Mucosa of descending colon (tissue), 3 donors: ENCODE measurements at regions not wholly inside any gene's neighbourhood (a gene's known extent, or its start where the extent isn't known, plus 50 kb on each side); places are given as distances from the start of the nearest gene placed in this dataset.

Experiments used
- ATAC-seq: fragments of 200-7000 bp; cut with Tn5 transposase; one replicate; pipeline ENCODE4 v1.9.1; 2020; ENCODE audit warnings: mild to moderate bottlenecking, moderate library complexity
- DNase-seq, 3 donors: peaks; one replicate each; pipeline ENCODE4 v3.0.0-alpha.2; 2020
- H3K36me3 ChIP-seq: fragments of 200-600 bp; one replicate; pipeline ENCODE4 v1.8.0; 2021; ENCODE audit warnings: low read depth, mild to moderate bottlenecking
- H3K4me1 ChIP-seq: fragments of 200-600 bp; one replicate; pipeline ENCODE4 v1.8.0; 2021; ENCODE audit warnings: low read depth, mild to moderate bottlenecking
- H3K4me3 ChIP-seq: fragments of 200-600 bp; one replicate; pipeline ENCODE4 v1.8.0; 2021; ENCODE audit warnings: mild to moderate bottlenecking
- H3K9me3 ChIP-seq: fragments of 200-600 bp; one replicate; pipeline ENCODE4 v1.8.0; 2021; ENCODE audit warnings: mild to moderate bottlenecking
- intact Hi-C, 2 donors: fragments of 100-400 bp; cut with DNase I in 1 of 2; cut with micrococcal nuclease in 1 of 2; formaldehyde crosslinking; loops; one replicate each; pipeline versions ENCODE4 v1.11.0 to v1.11.1; 2022; cut with DNase I, micrococcal nuclease
- TF ChIP-seq, protein P1 (sequence below): fragments of 200-600 bp; IDR thresholded peaks from one replicate; pipeline ENCODE4 v1.8.0; 2022; ENCODE audit warnings: antibody characterized with exemption, mild to moderate bottlenecking
- donor health status: DM: no; HTN: no; CAD: no; lungs with moderate emphysema.
- donor health status: DM: no; HTN: no; CAD: no.
- donor health status: DM: no; HTN: yes; CAD: no.

DNA sequence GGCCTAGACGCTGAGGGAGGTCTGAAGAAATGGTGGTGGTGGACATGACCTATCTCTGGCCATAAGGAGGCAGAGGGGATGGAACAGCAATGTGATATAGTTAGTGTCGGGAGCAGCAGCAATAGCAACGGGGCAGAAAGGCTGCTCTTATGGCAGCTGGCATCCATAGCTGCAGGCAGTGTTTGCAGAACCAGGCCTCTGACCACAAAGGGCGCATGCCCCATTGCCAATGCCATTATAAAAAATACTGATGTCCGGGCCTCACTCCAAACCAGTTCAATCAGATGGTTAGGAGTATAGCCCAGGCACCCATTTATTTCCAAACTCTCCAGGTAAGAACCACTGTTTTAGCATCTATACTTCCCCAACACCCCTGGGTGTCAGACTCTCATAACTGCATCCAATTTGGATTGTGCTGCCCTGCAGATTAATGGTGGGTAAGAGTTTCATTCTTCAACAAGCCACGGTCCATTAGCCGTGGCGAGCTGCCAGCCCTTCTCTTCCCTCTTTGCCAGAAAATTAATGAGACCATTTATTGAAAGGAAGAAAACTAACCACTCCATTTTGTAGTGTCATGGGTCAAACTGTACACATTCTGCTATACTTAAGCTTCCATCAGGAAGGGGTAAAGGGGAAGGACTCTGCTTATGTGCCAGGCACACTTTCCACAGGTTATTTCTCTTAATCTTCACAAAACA lies 72.8 kb upstream of the SPON1 start:
- no peak for DNase-seq
- Histone ChIP-seq H3K4me1 (no peaks in the 10 kb centered on the region), H3K36me3 (no peaks in the 10 kb centered on the region), H3K9me3 (no peaks in the 10 kb centered on the region), H3K4me3 (no peak overlapping the region)
- TF ChIP-seq, protein P1, sequence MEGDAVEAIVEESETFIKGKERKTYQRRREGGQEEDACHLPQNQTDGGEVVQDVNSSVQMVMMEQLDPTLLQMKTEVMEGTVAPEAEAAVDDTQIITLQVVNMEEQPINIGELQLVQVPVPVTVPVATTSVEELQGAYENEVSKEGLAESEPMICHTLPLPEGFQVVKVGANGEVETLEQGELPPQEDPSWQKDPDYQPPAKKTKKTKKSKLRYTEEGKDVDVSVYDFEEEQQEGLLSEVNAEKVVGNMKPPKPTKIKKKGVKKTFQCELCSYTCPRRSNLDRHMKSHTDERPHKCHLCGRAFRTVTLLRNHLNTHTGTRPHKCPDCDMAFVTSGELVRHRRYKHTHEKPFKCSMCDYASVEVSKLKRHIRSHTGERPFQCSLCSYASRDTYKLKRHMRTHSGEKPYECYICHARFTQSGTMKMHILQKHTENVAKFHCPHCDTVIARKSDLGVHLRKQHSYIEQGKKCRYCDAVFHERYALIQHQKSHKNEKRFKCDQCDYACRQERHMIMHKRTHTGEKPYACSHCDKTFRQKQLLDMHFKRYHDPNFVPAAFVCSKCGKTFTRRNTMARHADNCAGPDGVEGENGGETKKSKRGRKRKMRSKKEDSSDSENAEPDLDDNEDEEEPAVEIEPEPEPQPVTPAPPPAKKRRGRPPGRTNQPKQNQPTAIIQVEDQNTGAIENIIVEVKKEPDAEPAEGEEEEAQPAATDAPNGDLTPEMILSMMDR: no peak
- intact Hi-C loops: no loop called here
- no peak for ATAC-seq

DNA sequence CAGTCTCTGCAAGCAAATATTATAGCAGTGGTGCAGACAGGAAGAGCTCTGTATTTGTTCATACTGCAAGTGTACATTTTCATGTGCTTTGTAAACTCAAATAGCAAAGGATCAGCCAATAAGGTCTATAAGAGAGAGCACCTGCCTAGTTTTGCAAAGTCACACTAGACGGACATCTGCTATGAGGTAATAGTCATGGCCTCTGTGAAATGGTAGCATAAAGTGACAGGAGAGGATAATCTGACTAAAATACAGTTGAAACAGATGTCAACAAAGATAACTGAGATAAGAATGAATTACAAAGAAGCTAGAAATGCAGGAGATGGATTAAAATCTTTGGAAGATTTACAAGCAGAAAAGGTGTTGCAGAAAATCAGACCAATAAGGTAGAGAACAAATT lies 70.6 kb upstream of the SPON1 start:
- ATAC-seq (peak; percentile 36), DNase-seq (no peak)
- Histone ChIP-seq H3K4me1 (no peaks in the 10 kb centered on the region), H3K9me3 (no peaks in the 10 kb centered on the region), H3K4me3 (no peak overlapping the region), H3K36me3 (no peaks in the 10 kb centered on the region)
- TF ChIP-seq, protein P1: no peak
- intact Hi-C loops: no loop called here

DNA sequence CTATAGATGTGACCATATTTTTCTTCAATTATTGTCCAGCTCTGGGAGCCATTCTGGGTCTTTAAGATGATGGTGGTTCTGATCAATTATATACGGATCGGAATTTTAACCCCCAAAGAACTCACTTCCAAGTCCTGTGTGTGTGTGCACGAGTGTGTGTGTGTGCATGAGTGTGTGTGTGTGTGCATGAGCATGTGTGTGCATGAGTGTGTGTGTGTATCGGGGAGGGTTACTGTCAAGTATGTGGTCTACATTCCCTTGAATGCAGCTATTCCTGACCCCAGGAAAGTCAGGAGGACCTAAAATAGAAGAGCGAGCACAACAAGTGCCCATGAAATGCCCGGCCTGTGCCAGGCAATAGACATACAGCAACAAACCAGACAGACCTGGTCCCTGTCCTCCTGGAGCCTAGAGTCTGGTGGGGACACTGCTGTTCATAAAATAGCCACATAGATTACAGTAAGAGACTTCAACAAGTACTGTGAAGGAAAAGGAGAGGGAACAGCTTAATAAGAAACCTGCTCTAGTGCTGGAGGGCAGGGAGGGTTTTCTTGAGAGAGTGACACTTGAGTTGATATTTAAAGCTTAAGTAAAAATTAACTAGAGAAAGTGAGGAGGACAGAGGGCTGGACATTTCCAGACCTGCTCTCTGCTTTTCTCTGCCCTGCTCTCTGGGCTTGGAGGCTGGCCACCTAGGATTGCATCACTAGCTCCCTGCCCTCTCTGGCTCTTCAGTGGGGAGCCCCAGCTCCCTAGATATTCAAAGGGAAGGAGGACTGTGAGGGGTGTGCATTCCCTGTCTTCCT lies 66.1 kb upstream of the SPON1 start:
- Histone ChIP-seq H3K4me3 (no peak overlapping the region), H3K36me3 (no peaks in the 10 kb centered on the region), H3K9me3 (no peaks in the 10 kb centered on the region), H3K4me1 (no peaks in the 10 kb centered on the region)
- no peak for ATAC-seq
- TF ChIP-seq, protein P1: no peak
- intact Hi-C loops: no loop called here
- DNase-seq: no peak

DNA sequence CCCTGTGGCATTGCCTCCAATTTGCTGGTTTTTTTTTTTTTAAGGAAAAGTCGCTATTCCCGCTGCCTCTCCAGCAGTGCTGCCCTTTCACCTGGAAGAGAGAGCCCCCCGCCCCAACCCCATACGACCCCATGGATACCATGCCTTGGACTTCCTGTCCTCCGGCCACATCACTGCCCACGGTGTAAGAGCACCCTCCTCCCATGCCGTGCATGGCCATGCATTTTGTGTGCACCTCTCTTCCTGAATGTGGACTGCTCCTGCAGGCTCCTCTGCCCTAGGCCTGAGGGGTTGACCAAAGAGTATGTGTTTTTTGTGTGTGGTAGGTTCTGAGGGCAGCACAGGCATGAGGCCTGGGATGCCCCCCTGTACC lies 65.6 kb upstream of the SPON1 start:
- no peak for DNase-seq
- H3K4me1 ChIP-seq: no peaks in the 10 kb centered on the region
- no peak overlapping the region for H3K4me3 ChIP-seq
- intact Hi-C loops: no loop called here
- no peaks in the 10 kb centered on the region for H3K36me3 ChIP-seq
- no peak for ATAC-seq
- H3K9me3 ChIP-seq: no peaks in the 10 kb centered on the region
- TF ChIP-seq, protein P1: no peak

DNA sequence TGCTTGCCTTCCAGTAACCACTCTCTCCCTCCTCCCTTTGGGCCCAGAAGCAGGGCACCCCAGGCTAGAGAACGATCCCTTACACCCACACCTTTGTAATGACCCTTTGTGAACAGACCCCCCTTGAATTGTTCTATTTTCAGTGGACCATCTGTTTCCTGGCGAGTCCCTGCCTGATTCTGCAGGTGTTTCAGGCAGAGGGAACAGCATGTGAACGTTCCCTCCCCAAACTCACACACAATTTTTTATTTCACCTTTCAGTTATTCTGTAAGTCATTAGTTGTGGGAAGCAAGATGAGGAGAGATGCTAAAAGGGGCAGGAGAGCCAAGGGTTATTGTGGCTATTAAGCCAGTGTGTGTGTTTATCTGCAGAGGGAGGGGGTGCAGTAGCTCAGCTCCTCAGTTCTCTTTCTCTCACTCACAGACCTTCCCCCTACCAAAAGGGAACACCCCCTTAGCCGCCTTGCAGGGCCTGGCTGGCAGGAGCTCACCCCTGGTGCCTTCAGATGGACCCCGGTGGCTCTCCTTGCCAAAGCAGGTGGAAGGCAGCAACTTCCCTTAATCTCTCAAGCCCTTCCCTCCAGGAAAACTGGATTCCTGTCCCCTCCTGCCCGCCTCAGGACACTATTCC lies 64.8 kb upstream of the SPON1 start:
- ATAC-seq: no peak
- TF ChIP-seq, protein P1: no peak
- Histone ChIP-seq H3K4me3 (no peak overlapping the region), H3K36me3 (no peaks in the 10 kb centered on the region), H3K9me3 (no peaks in the 10 kb centered on the region), H3K4me1 (no peaks in the 10 kb centered on the region)
- intact Hi-C loops: no loop called here
- DNase-seq: no peak
